ENCODE measurements at regions not wholly inside any gene's neighbourhood (a gene's known extent, or its start where the extent isn't known, plus 50 kb on each side); places are given as distances from the start of the nearest gene placed in this dataset.

DNA sequence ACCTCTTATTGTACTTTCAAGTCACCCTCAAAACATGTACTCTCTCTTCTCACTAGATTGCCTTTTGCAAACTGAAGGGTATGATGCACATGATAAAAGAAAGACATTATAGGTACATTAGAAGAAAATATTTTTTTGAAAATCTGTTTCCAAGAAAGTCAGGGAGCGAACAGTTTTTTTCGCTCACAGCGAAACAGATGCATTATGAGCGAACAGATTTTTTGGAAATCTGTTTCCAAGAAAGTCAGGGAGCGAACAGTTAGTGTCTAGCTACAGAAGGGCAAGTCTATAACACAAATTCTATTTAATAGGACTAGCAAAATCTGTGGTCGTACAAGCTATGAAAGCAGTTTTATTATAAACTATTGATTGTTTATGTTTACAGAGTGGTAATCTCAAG lies 296.2 kb upstream of the ANO3 start:
- no peak overlapping the region for H3K4me2 ChIP-seq
- TF ChIP-seq CTCF (conservative IDR thresholded peaks at IDR 0.05; ENCODE audit: low read depth, low read length): no peak
- no peak overlapping the region for H2AFZ ChIP-seq (ENCODE audit: low read depth)
- no peaks in the 10 kb centered on the region for H3K36me3 ChIP-seq (ENCODE audit: insufficient read depth)
- H3K27ac ChIP-seq: no peak overlapping the region
- H3K79me2 ChIP-seq (ENCODE audit: insufficient read depth, low read depth): no peaks in the 10 kb centered on the region
- H3K4me1 ChIP-seq (ENCODE audit: low read depth, poor library complexity, severe bottlenecking): no peaks in the 10 kb centered on the region
- H3K27me3 ChIP-seq (ENCODE audit: insufficient read depth, low read depth): no peaks in the 10 kb centered on the region
- H3K4me3 ChIP-seq (IDR thresholded peaks at IDR 0.05; ENCODE audit: insufficient read depth, low read depth, low read length): no peak overlapping the region
- no peak overlapping the region for H3K9ac ChIP-seq
- H4K20me1 ChIP-seq (ENCODE audit: insufficient read depth): no peaks in the 10 kb centered on the region

DNA sequence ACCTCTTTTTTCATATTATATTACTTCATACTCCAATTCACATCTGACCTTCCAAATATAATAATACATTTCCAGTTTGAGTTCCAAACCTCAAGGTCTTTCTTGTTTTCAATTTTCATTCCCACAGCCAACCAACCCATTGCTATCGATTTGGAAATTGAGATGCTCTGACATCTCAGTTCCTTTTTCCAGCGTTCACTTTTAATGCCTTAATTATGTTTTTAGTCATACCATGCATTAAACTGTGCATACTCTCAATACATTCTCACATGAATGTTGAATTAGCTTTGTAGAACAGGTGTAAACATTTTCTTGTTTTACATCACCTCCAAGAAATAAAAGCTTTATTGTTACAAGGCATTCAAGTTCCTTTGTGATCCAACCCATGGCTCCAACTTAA lies 294.2 kb upstream of the ANO3 start:
- H3K9ac ChIP-seq: no peak overlapping the region
- no peaks in the 10 kb centered on the region for H3K27me3 ChIP-seq (ENCODE audit: insufficient read depth, low read depth)
- no peak overlapping the region for H2AFZ ChIP-seq (ENCODE audit: low read depth)
- no peaks in the 10 kb centered on the region for H4K20me1 ChIP-seq (ENCODE audit: insufficient read depth)
- no peaks in the 10 kb centered on the region for H3K4me1 ChIP-seq (ENCODE audit: low read depth, poor library complexity, severe bottlenecking)
- H3K4me2 ChIP-seq: no peak overlapping the region
- H3K27ac ChIP-seq: no peak overlapping the region
- no peaks in the 10 kb centered on the region for H3K79me2 ChIP-seq (ENCODE audit: insufficient read depth, low read depth)
- no peak for TF ChIP-seq CTCF (conservative IDR thresholded peaks at IDR 0.05; ENCODE audit: low read depth, low read length)
- no peaks in the 10 kb centered on the region for H3K36me3 ChIP-seq (ENCODE audit: insufficient read depth)
- H3K4me3 ChIP-seq (IDR thresholded peaks at IDR 0.05; ENCODE audit: insufficient read depth, low read depth, low read length): no peak overlapping the region

GRCh38 chr11:26040339-26040738 lies 291.6 kb upstream of the ANO3 start:
- Histone ChIP-seq H3K27me3 (ENCODE audit: insufficient read depth, low read depth) (no peaks in the 10 kb centered on the region), H4K20me1 (ENCODE audit: insufficient read depth) (no peaks in the 10 kb centered on the region), H3K79me2 (ENCODE audit: insufficient read depth, low read depth) (no peaks in the 10 kb centered on the region), H3K4me1 (ENCODE audit: low read depth, poor library complexity, severe bottlenecking) (no peaks in the 10 kb centered on the region), H3K9ac (no peak overlapping the region), H3K27ac (no peak overlapping the region), H2AFZ (ENCODE audit: low read depth) (no peak overlapping the region), H3K4me2 (no peak overlapping the region), H3K36me3 (ENCODE audit: insufficient read depth) (no peaks in the 10 kb centered on the region), H3K4me3 (IDR thresholded peaks at IDR 0.05; ENCODE audit: insufficient read depth, low read depth, low read length) (no peak overlapping the region)
- TF ChIP-seq CTCF (conservative IDR thresholded peaks at IDR 0.05; ENCODE audit: low read depth, low read length): no peak

- H3K27me3 ChIP-seq (ENCODE audit: insufficient read depth, low read depth): no peaks in the 10 kb centered on the region
- no peak overlapping the region for H3K4me2 ChIP-seq
- H3K79me2 ChIP-seq (ENCODE audit: insufficient read depth, low read depth): no peaks in the 10 kb centered on the region
- no peak overlapping the region for H3K9ac ChIP-seq
- no peak overlapping the region for H3K4me3 ChIP-seq (IDR thresholded peaks at IDR 0.05; ENCODE audit: insufficient read depth, low read depth, low read length)
- H3K4me1 ChIP-seq (ENCODE audit: low read depth, poor library complexity, severe bottlenecking): no peaks in the 10 kb centered on the region
- H4K20me1 ChIP-seq (ENCODE audit: insufficient read depth): no peaks in the 10 kb centered on the region
- H3K27ac ChIP-seq: no peak overlapping the region
- TF ChIP-seq CTCF (conservative IDR thresholded peaks at IDR 0.05; ENCODE audit: low read depth, low read length): no peak
- H3K36me3 ChIP-seq (ENCODE audit: insufficient read depth): no peaks in the 10 kb centered on the region
- no peak overlapping the region for H2AFZ ChIP-seq (ENCODE audit: low read depth)
These were observed 289.8 kb upstream of the ANO3 start for GRCh38 chr11:26042113-26042512.

GRCh38 chr11:26043665-26044064 lies 288.3 kb upstream of the ANO3 start:
- no peak overlapping the region for H2AFZ ChIP-seq (ENCODE audit: low read depth)

More at GRCh38 chr11:26043665-26044064, 288.3 kb upstream of the ANO3 start:
- Histone ChIP-seq H3K4me3 (IDR thresholded peaks at IDR 0.05; ENCODE audit: insufficient read depth, low read depth, low read length) (no peak overlapping the region), H4K20me1 (ENCODE audit: insufficient read depth) (no peaks in the 10 kb centered on the region), H3K4me1 (ENCODE audit: low read depth, poor library complexity, severe bottlenecking) (no peaks in the 10 kb centered on the region), H3K27ac (no peak overlapping the region), H3K36me3 (ENCODE audit: insufficient read depth) (no peaks in the 10 kb centered on the region), H3K27me3 (ENCODE audit: insufficient read depth, low read depth) (no peaks in the 10 kb centered on the region), H3K79me2 (ENCODE audit: insufficient read depth, low read depth) (no peaks in the 10 kb centered on the region), H3K4me2 (no peak overlapping the region), H3K9ac (no peak overlapping the region)
- no peak for TF ChIP-seq CTCF (conservative IDR thresholded peaks at IDR 0.05; ENCODE audit: low read depth, low read length)

Data from KMS-11 (cell line).